ENCODE measurements at regions not wholly inside any gene's neighbourhood (a gene's known extent, or its start where the extent isn't known, plus 50 kb on each side); places are given as distances from the start of the nearest gene placed in this dataset.

GRCh38 chr2:15845737-15846405 is 94.5 kb upstream of the MYCN start:
- DNase-seq (ENCODE audit: low read depth), result no peak
- no peak overlapping the region for H3K4me3 ChIP-seq (replicated peaks; ENCODE audit: low read depth, low read length)
- TF ChIP-seq, protein P1, sequence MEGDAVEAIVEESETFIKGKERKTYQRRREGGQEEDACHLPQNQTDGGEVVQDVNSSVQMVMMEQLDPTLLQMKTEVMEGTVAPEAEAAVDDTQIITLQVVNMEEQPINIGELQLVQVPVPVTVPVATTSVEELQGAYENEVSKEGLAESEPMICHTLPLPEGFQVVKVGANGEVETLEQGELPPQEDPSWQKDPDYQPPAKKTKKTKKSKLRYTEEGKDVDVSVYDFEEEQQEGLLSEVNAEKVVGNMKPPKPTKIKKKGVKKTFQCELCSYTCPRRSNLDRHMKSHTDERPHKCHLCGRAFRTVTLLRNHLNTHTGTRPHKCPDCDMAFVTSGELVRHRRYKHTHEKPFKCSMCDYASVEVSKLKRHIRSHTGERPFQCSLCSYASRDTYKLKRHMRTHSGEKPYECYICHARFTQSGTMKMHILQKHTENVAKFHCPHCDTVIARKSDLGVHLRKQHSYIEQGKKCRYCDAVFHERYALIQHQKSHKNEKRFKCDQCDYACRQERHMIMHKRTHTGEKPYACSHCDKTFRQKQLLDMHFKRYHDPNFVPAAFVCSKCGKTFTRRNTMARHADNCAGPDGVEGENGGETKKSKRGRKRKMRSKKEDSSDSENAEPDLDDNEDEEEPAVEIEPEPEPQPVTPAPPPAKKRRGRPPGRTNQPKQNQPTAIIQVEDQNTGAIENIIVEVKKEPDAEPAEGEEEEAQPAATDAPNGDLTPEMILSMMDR (IDR thresholded peaks at IDR 0.05; ENCODE audit: low read length, missing control alignments), result no peak

GRCh38 chr2:15846626-15847025 is 93.7 kb upstream of the MYCN start:
- no peak for DNase-seq (ENCODE audit: low read depth)
- H3K4me3 ChIP-seq (replicated peaks; ENCODE audit: low read depth, low read length), result no peak overlapping the region
- TF ChIP-seq, protein P1 (IDR thresholded peaks at IDR 0.05; ENCODE audit: low read length, missing control alignments), result no peak

GRCh38 chr2:15850534-15850933 is 89.8 kb upstream of the MYCN start:
- TF ChIP-seq, protein P1 (IDR thresholded peaks at IDR 0.05; ENCODE audit: low read length, missing control alignments), result no peak
- H3K4me3 ChIP-seq (replicated peaks; ENCODE audit: low read depth, low read length), result no peak overlapping the region
- DNase-seq (ENCODE audit: low read depth), result no peak

GRCh38 chr2:15851076-15851693 is 89.2 kb upstream of the MYCN start:
- no peak for DNase-seq (ENCODE audit: low read depth)
- H3K4me3 ChIP-seq (replicated peaks; ENCODE audit: low read depth, low read length), result no peak overlapping the region
- TF ChIP-seq, protein P1 (IDR thresholded peaks at IDR 0.05; ENCODE audit: low read length, missing control alignments), result no peak

DNA sequence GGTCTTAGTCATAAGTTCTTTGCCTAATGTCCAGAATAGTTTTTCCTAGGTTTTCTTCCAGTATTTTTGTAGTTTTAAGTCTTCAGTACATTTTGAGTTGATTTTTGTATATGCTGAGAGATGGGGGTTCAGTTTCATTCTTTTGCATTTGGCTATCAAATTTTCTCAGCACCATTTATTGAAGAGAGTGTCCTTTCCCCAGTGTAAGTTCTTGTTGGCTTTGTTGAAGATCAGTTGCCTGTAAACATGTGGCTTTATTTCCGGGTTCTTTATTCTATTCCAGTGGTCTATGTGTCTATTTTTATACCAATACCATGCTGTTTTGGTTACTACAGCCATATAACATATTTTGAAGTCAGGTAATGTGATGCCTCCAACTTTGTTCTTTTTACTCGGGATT is 87.5 kb upstream of the MYCN start:
- no peak for DNase-seq (ENCODE audit: low read depth)
- H3K4me3 ChIP-seq (replicated peaks; ENCODE audit: low read depth, low read length), result no peak overlapping the region
- TF ChIP-seq, protein P1 (IDR thresholded peaks at IDR 0.05; ENCODE audit: low read length, missing control alignments), result no peak

DNA sequence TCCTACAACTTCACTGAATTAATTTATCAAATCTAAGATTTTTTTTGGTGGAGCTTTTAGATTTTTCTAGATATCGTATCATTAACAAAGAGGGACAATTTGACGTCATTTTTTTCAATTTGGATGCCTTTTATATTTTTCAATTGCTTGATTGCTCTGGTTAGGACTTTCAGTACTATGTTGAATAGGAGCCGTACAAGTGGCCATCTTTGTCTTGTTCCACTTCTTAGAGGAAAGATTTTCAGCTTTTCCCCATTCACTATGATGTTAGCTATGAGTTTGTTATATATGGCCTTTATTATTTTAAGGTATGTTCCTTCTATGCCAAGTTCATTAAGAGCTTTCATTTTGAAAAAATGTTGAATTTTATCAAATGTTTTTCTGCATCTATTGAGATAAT is 86.4 kb upstream of the MYCN start:
- DNase-seq (ENCODE audit: low read depth), result no peak
- no peak overlapping the region for H3K4me3 ChIP-seq (replicated peaks; ENCODE audit: low read depth, low read length)
- TF ChIP-seq, protein P1 (IDR thresholded peaks at IDR 0.05; ENCODE audit: low read length, missing control alignments), result no peak
